H9 (cell line): ENCODE measurements at regions not wholly inside any gene's neighbourhood (a gene's known extent, or its start where the extent isn't known, plus 50 kb on each side); places are given as distances from the start of the nearest gene placed in this dataset.

ENCODE experiments used
- DNase-seq: peaks from one replicate; pipeline ENCODE4 v3.0.0-alpha.2; 2017
- H2AFZ ChIP-seq: one replicate; pipeline ENCODE4 v1.6.1; 2013; ENCODE audit warnings: mild to moderate bottlenecking, low read length, control low read depth, moderate library complexity
- H2AK5ac ChIP-seq: 2 replicates; pipeline ENCODE4 v1.6.1; 2013; ENCODE audit warnings: low read length, control low read depth, mixed read lengths; ENCODE audit not compliant: insufficient read length
- H2BK120ac ChIP-seq: one replicate; pipeline ENCODE4 v1.6.1; 2013; ENCODE audit warnings: low read depth, mild to moderate bottlenecking, low read length, control low read depth, inconsistent platforms; ENCODE audit not compliant: poor library complexity, severe bottlenecking
- H2BK12ac ChIP-seq: 2 replicates; pipeline ENCODE4 v1.6.1; 2013; ENCODE audit warnings: low read length, control low read depth, mixed read lengths, low read depth; ENCODE audit not compliant: insufficient read length
- H2BK15ac ChIP-seq: 2 replicates; pipeline ENCODE4 v1.6.1; 2013; ENCODE audit warnings: low read depth, low read length, control low read depth
- H2BK20ac ChIP-seq: one replicate; pipeline ENCODE4 v1.6.1; 2013; ENCODE audit warnings: low read depth, mild to moderate bottlenecking, low read length, control low read depth, inconsistent platforms; ENCODE audit not compliant: poor library complexity, severe bottlenecking
- H2BK5ac ChIP-seq: 2 replicates; pipeline ENCODE4 v1.6.1; 2013; ENCODE audit warnings: low read length, control low read depth, mixed read lengths; ENCODE audit not compliant: insufficient read length
- H3K14ac ChIP-seq: 2 replicates; pipeline ENCODE4 v1.6.1; 2013; ENCODE audit warnings: low read length, control low read depth; ENCODE audit not compliant: insufficient read depth
- H3K18ac ChIP-seq: 2 replicates; pipeline ENCODE4 v1.6.1; 2013; ENCODE audit warnings: low read depth, mild to moderate bottlenecking, mixed read lengths, low read length, control low read depth; ENCODE audit not compliant: insufficient read length
- H3K23ac ChIP-seq: 2 replicates; pipeline ENCODE4 v1.6.1; 2013; ENCODE audit warnings: low read length, control low read depth, mixed read lengths, low read depth; ENCODE audit not compliant: insufficient read length
- H3K23me2 ChIP-seq: 2 replicates; pipeline ENCODE4 v1.6.1; 2013; ENCODE audit warnings: low read depth, mild to moderate bottlenecking, mixed read lengths, low read length, control low read depth; ENCODE audit not compliant: insufficient read length, poor library complexity, severe bottlenecking
- H3K27ac ChIP-seq: 2 replicates; pipeline ENCODE4 v1.5.1; 2013; ENCODE audit warnings: low read length, control low read depth, mixed read lengths, low read depth; ENCODE audit not compliant: insufficient read length
- H3K27me3 ChIP-seq: 2 replicates; pipeline ENCODE4 v1.6.1; 2013; ENCODE audit warnings: low read length, control low read depth, inconsistent platforms; ENCODE audit not compliant: insufficient read depth
- H3K4ac ChIP-seq: 2 replicates; pipeline ENCODE4 v1.6.1; 2013; ENCODE audit warnings: low read depth, mild to moderate bottlenecking, control low read depth, inconsistent platforms, low read length, moderate library complexity
- H3K4me1 ChIP-seq: 2 replicates; pipeline ENCODE4 v1.6.1; 2013; ENCODE audit warnings: low read length, control low read depth, inconsistent platforms; ENCODE audit not compliant: insufficient read depth
- H3K4me2 ChIP-seq: 2 replicates; pipeline ENCODE4 v1.6.1; 2013; ENCODE audit warnings: low read length, control low read depth, mixed read lengths; ENCODE audit not compliant: insufficient read length, insufficient read depth
- H3K56ac ChIP-seq: 2 replicates; pipeline ENCODE4 v1.6.1; 2013; ENCODE audit warnings: low read depth, mild to moderate bottlenecking, mixed read lengths, low read length, control low read depth; ENCODE audit not compliant: insufficient read length
- H3K79me1 ChIP-seq: 2 replicates; pipeline ENCODE4 v1.6.1; 2013; ENCODE audit warnings: low read depth, mild to moderate bottlenecking, moderate library complexity, low read length, control low read depth, inconsistent platforms; ENCODE audit not compliant: insufficient read depth, poor library complexity, severe bottlenecking
- H3K79me2 ChIP-seq: 2 replicates; pipeline ENCODE4 v1.6.1; 2013; ENCODE audit warnings: low read length, control low read depth, inconsistent platforms; ENCODE audit not compliant: insufficient read depth
- H3K9ac ChIP-seq: 2 replicates; pipeline ENCODE4 v1.6.1; 2013; ENCODE audit warnings: low read length, control low read depth, mixed read lengths; ENCODE audit not compliant: insufficient read length; ENCODE audit errors: extremely low read depth
- H3K9me3 ChIP-seq: one replicate; pipeline ENCODE4 v1.6.1; 2013; ENCODE audit warnings: low read depth, low read length, inconsistent platforms; ENCODE audit not compliant: control insufficient read depth
- H3T11ph ChIP-seq: one replicate; pipeline ENCODE4 v1.6.1; 2013; ENCODE audit warnings: mild to moderate bottlenecking, low read length, control low read depth, inconsistent platforms
- H4K20me1 ChIP-seq: one replicate; pipeline ENCODE4 v1.6.1; 2013; ENCODE audit not compliant: control insufficient read depth, insufficient read length, insufficient read depth
- H4K5ac ChIP-seq: 2 replicates; pipeline ENCODE4 v1.6.1; 2013; ENCODE audit warnings: low read depth, mild to moderate bottlenecking, mixed read lengths, low read length, control low read depth; ENCODE audit not compliant: insufficient read length
- H4K8ac ChIP-seq: replicated peaks from 2 replicates; pipeline ENCODE4 v1.6.1; 2013; ENCODE audit warnings: low read length, control low read depth, mixed read lengths, low read depth; ENCODE audit not compliant: insufficient read length
- H4K91ac ChIP-seq: 2 replicates; pipeline ENCODE4 v1.6.1; 2013; ENCODE audit warnings: low read depth, mild to moderate bottlenecking, moderate library complexity, mixed read lengths, low read length, control low read depth; ENCODE audit not compliant: insufficient read length
- H3K27ac Mint-ChIP-seq, 3 experiments: 2 replicates in 2 of 3; 3 replicates in 1 of 3; pipeline ENCODE4 v1.8.0; 2020 to 2021; ENCODE audit warnings: mixed read lengths in 3 of 3, mild to moderate bottlenecking in 1 of 3, moderate library complexity in 1 of 3
- H3K27me3 Mint-ChIP-seq: 2 replicates; pipeline ENCODE4 v1.8.0; 2021; ENCODE audit warnings: low read depth, mild to moderate bottlenecking, moderate library complexity, mixed read lengths
- H3K36me3 Mint-ChIP-seq, 3 experiments: 2 replicates in 2 of 3; 3 replicates in 1 of 3; pipeline ENCODE4 v1.8.0; 2020 to 2021; ENCODE audit warnings: low read depth in 3 of 3, mixed read lengths in 3 of 3; ENCODE audit not compliant: insufficient read depth in 1 of 3
- H3K4me1 Mint-ChIP-seq, 2 experiments: 2 replicates each; pipeline ENCODE4 v1.8.0; 2020; ENCODE audit warnings: mixed read lengths in 2 of 2
- H3K4me3 Mint-ChIP-seq, 2 experiments: 2 replicates in 1 of 2; 3 replicates in 1 of 2; pipeline ENCODE4 v1.8.0; 2020 to 2021; ENCODE audit warnings: mild to moderate bottlenecking in 2 of 2, mixed read lengths in 2 of 2, moderate library complexity in 1 of 2
- H3K9me3 Mint-ChIP-seq, 2 experiments: 2 replicates in 1 of 2; 3 replicates in 1 of 2; pipeline ENCODE4 v1.8.0; 2020; ENCODE audit warnings: mild to moderate bottlenecking in 2 of 2, mixed read lengths in 2 of 2, moderate library complexity in 1 of 2
- CTCF ChIP-seq: fragments of 200-600 bp; sonication (generic); conservative IDR thresholded peaks from 3 replicates; pipeline ENCODE4 v1.8.0; 2021; ENCODE audit warnings: antibody characterized with exemption, mild to moderate bottlenecking
- WGBS: extraction: QIAGEN DNeasy Blood & Tissue Kit; methylation state at CpG from one replicate; pipeline ENCODE4 v1.1.7; 2013; ENCODE audit warnings: missing lambda C conversion rate, low lambda C conversion rate, mixed read lengths; ENCODE audit not compliant: insufficient read length; ENCODE audit errors: extremely low coverage; 5-methylcytosine and 5-hydroxymethylcytosine counted together

- H4K8ac ChIP-seq: no peak overlapping the region
- DNase-seq: no peak
- H3K56ac ChIP-seq: no peak overlapping the region
- H2BK120ac ChIP-seq: no peak overlapping the region
- H4K20me1 ChIP-seq: no peaks in the 10 kb centered on the region
- no peak overlapping the region for H3K4me3 Mint-ChIP-seq
- no peaks in the 10 kb centered on the region for H3K79me2 ChIP-seq
- H3K4me1 ChIP-seq: no peaks in the 10 kb centered on the region
- H3K23ac ChIP-seq: no peak overlapping the region
- H2BK20ac ChIP-seq: no peak overlapping the region
- H3T11ph ChIP-seq: no peak overlapping the region
- H3K9me3 ChIP-seq: no peaks in the 10 kb centered on the region
- no peak overlapping the region for H2BK12ac ChIP-seq
- H3K4ac ChIP-seq: no peak overlapping the region
- no peak overlapping the region for H2AFZ ChIP-seq
- H3K23me2 ChIP-seq: no peaks in the 10 kb centered on the region
- H3K9me3 Mint-ChIP-seq: no peaks in the 10 kb centered on the region; a peak in 1 of 5 replicates
- no peak overlapping the region for H3K9ac ChIP-seq
- no CpG with 5 or more reads among the region's 5 CpGs for WGBS
- no peak overlapping the region for H4K5ac ChIP-seq
- no peak overlapping the region for H3K18ac ChIP-seq
- no peaks in the 10 kb centered on the region for H3K27me3 ChIP-seq
- no peak overlapping the region for H3K27ac Mint-ChIP-seq
- H4K91ac ChIP-seq: no peak overlapping the region
- no peak for TF ChIP-seq CTCF
- no peak overlapping the region for H3K27ac ChIP-seq
- H3K79me1 ChIP-seq: no peaks in the 10 kb centered on the region
- H3K27me3 Mint-ChIP-seq: no peaks in the 10 kb centered on the region
- H2BK5ac ChIP-seq: no peak overlapping the region
- H2AK5ac ChIP-seq: no peak overlapping the region
- H3K36me3 Mint-ChIP-seq: no peaks in the 10 kb centered on the region
- no peak overlapping the region for H2BK15ac ChIP-seq
- no peak overlapping the region for H3K4me2 ChIP-seq
- no peaks in the 10 kb centered on the region for H3K4me1 Mint-ChIP-seq
- no peak overlapping the region for H3K14ac ChIP-seq
These were observed 119.8 kb upstream of the CPNE4 start for GRCh38 chr3:132154619-132155018.
